Aorta (tissue), 5 donors: ENCODE measurements at regions not wholly inside any gene's neighbourhood (a gene's known extent, or its start where the extent isn't known, plus 50 kb on each side); places are given as distances from the start of the nearest gene placed in this dataset.

Experiments used
- ATAC-seq: fragments of 200-7000 bp; cut with Tn5 transposase; one replicate; pipeline ENCODE4 v1.9.1; 2022; ENCODE audit warnings: moderate library complexity; ENCODE audit not compliant: low FRiP score
- DNase-seq, 2 donors: peaks; one replicate each; pipeline ENCODE4 v3.0.0-alpha.2; 2020
- H3K27ac ChIP-seq, 2 donors: one replicate each; pipeline ENCODE4 v1.5.1; 2013; ENCODE audit warnings: low read length in 2 of 2, mild to moderate bottlenecking in 2 of 2, moderate library complexity in 2 of 2, control low read depth in 1 of 2, inconsistent platforms in 1 of 2, low read depth in 1 of 2
- H3K27me3 ChIP-seq, 2 donors: one replicate each; pipeline ENCODE4 v1.6.1; 2013; ENCODE audit warnings: control low read depth in 1 of 2, low read length in 1 of 2, mild to moderate bottlenecking in 1 of 2, moderate library complexity in 1 of 2; ENCODE audit not compliant: insufficient read depth in 2 of 2, control insufficient read depth in 1 of 2
- H3K36me3 ChIP-seq, 2 donors: one replicate each; pipeline ENCODE4 v1.6.1; 2013; ENCODE audit warnings: control low read depth in 1 of 2, low read length in 1 of 2, mild to moderate bottlenecking in 1 of 2; ENCODE audit not compliant: insufficient read depth in 2 of 2, control insufficient read depth in 1 of 2
- H3K4me1 ChIP-seq, 2 donors: one replicate each; pipeline ENCODE4 v1.6.1; 2013; ENCODE audit warnings: low read length in 2 of 2, control low read depth in 1 of 2, mild to moderate bottlenecking in 1 of 2, moderate library complexity in 1 of 2; ENCODE audit not compliant: insufficient read depth in 2 of 2, control insufficient read depth in 1 of 2
- H3K4me3 ChIP-seq, 2 donors: one replicate each; pipeline ENCODE4 v1.5.1; 2013; ENCODE audit warnings: low read length in 2 of 2, control low read depth in 1 of 2, mild to moderate bottlenecking in 1 of 2
- H3K9me3 ChIP-seq: one replicate; pipeline ENCODE4 v1.6.1; 2013; ENCODE audit warnings: mild to moderate bottlenecking, low read length; ENCODE audit not compliant: control insufficient read depth
- WGBS, 2 donors: extraction: QIAGEN DNeasy Blood & Tissue Kit; methylation state at CpG; one replicate each; pipeline ENCODE4 v1.1.7; 2013; 5-methylcytosine and 5-hydroxymethylcytosine counted together
- intact Hi-C, 2 donors: fragments of 100-400 bp; cut with DNase I; formaldehyde crosslinking; loops; one replicate each; pipeline versions ENCODE4 v1.14.2 to v1.15.0; 2022
- donor health status: healthy with polysubstance abuse.
- donor health status: Bipolar disorder and iron deficiency.
- donor health status: DM: no; HTN: no; CAD: no.
- donor health status: DM: no; HTN: no; CAD: no.
- donor health status: DM: yes; HTN: yes; CAD: no.

GRCh38 chr20:56796345-56796744 is 167.2 kb downstream of the TFAP2C start:
- Histone ChIP-seq H3K27me3 (no peaks in the 10 kb centered on the region), H3K36me3 (no peaks in the 10 kb centered on the region), H3K27ac (no peak overlapping the region), H3K4me3 (no peak overlapping the region), H3K4me1 (no peaks in the 10 kb centered on the region), H3K9me3 (peaks cover 5% of the 10 kb centered on the region)
- DNase-seq (no peak), ATAC-seq (no peak)
- intact Hi-C loops, result no loop called here
- WGBS, 2 donors, result 73 to 76% methylated on average over 3 of the region's 3 CpGs

- Histone ChIP-seq H3K4me1 (no peaks in the 10 kb centered on the region), H3K27ac (no peak overlapping the region), H3K36me3 (no peaks in the 10 kb centered on the region), H3K27me3 (no peaks in the 10 kb centered on the region), H3K4me3 (no peak overlapping the region), H3K9me3 (peaks cover 5% of the 10 kb centered on the region)
- no peak for DNase-seq
- WGBS, 2 donors, result 65 to 71% methylated on average over 2 of the region's 2 CpGs
- ATAC-seq, result no peak
- intact Hi-C loops, result no loop called here
Observed at GRCh38 chr20:56797023-56797422, 167.9 kb downstream of the TFAP2C start.

GRCh38 chr20:56798634-56799033 is 169.5 kb downstream of the TFAP2C start:
- H3K4me3 ChIP-seq, result no peak overlapping the region
- H3K27me3 ChIP-seq, result no peaks in the 10 kb centered on the region
- no peaks in the 10 kb centered on the region for H3K4me1 ChIP-seq
- H3K36me3 ChIP-seq, result no peaks in the 10 kb centered on the region
- ATAC-seq, result no peak
- 53 to 66% methylated on average over 1 of the region's 1 CpG for WGBS, 2 donors
- no peak for DNase-seq
- no peak overlapping the region for H3K27ac ChIP-seq
- intact Hi-C loops, result no loop called here
- H3K9me3 ChIP-seq, result peaks cover 3% of the 10 kb centered on the region

- no peak for DNase-seq
- H3K27me3 ChIP-seq, result no peaks in the 10 kb centered on the region
- WGBS, 2 donors, result 93 to 96% methylated on average over 2 of the region's 2 CpGs
- intact Hi-C loops, result no loop called here
- H3K9me3 ChIP-seq, result peaks cover 3% of the 10 kb centered on the region
- no peak overlapping the region for H3K27ac ChIP-seq
- H3K36me3 ChIP-seq, result no peaks in the 10 kb centered on the region
- H3K4me1 ChIP-seq, result no peaks in the 10 kb centered on the region
- no peak overlapping the region for H3K4me3 ChIP-seq
- ATAC-seq, result no peak
Observed at GRCh38 chr20:56799187-56799586, 170.1 kb downstream of the TFAP2C start.

- H3K4me3 ChIP-seq, result no peak overlapping the region
- DNase-seq (no peak), ATAC-seq (no peak)
- H3K9me3 ChIP-seq, result peaks cover 2% of the 10 kb centered on the region
- H3K4me1 ChIP-seq, result no peaks in the 10 kb centered on the region
- H3K36me3 ChIP-seq, result no peaks in the 10 kb centered on the region
- 30 to 31% methylated on average over 4 of the region's 4 CpGs for WGBS, 2 donors
- H3K27ac ChIP-seq, result no peak overlapping the region
- intact Hi-C loops, result no loop called here
- H3K27me3 ChIP-seq, result no peaks in the 10 kb centered on the region
Observed at GRCh38 chr20:56800088-56800487, 171.0 kb downstream of the TFAP2C start.

GRCh38 chr20:56801971-56802755 is 173.1 kb downstream of the TFAP2C start:
- Histone ChIP-seq H3K27me3 (no peaks in the 10 kb centered on the region), H3K4me3 (no peak overlapping the region), H3K27ac (no peak overlapping the region), H3K36me3 (no peaks in the 10 kb centered on the region), H3K4me1 (no peaks in the 10 kb centered on the region), H3K9me3 (peaks cover 2% of the 10 kb centered on the region)
- 35 to 40% methylated on average over 19 of the region's 19 CpGs for WGBS, 2 donors
- DNase-seq (no peak), ATAC-seq (no peak)
- intact Hi-C loops, result no loop called here

GRCh38 chr20:56802805-56803204 is 173.7 kb downstream of the TFAP2C start:
- H3K27me3 ChIP-seq, result no peaks in the 10 kb centered on the region
- H3K36me3 ChIP-seq, result no peaks in the 10 kb centered on the region
- H3K9me3 ChIP-seq, result peaks cover 2% of the 10 kb centered on the region
- H3K27ac ChIP-seq, result no peak overlapping the region
- intact Hi-C loops, result no loop called here
- ATAC-seq (no peak), DNase-seq (no peak)
- H3K4me1 ChIP-seq, result no peaks in the 10 kb centered on the region
- no peak overlapping the region for H3K4me3 ChIP-seq
- WGBS, 2 donors, result 56 to 75% methylated on average over 20 of the region's 20 CpGs

GRCh38 chr20:56805313-56805712 is 176.2 kb downstream of the TFAP2C start:
- H3K27me3 ChIP-seq, result no peaks in the 10 kb centered on the region
- DNase-seq, result no peak
- 65 to 76% methylated on average over 4 of the region's 4 CpGs for WGBS, 2 donors

GRCh38 chr20:56805966-56806365 is 176.9 kb downstream of the TFAP2C start:
- H3K27me3 ChIP-seq, result no peaks in the 10 kb centered on the region
- H3K4me1 ChIP-seq, result no peaks in the 10 kb centered on the region
- intact Hi-C loops, result no loop called here
- ATAC-seq, result no peak
- no peak overlapping the region for H3K4me3 ChIP-seq
- H3K27ac ChIP-seq, result no peak overlapping the region
- WGBS, 2 donors, result 85 to 92% methylated on average over 8 to 9 of the region's 9 CpGs
- no peak for DNase-seq
- H3K9me3 ChIP-seq, result no peaks in the 10 kb centered on the region
- H3K36me3 ChIP-seq, result no peaks in the 10 kb centered on the region

More at GRCh38 chr20:56805313-56805712, 176.2 kb downstream of the TFAP2C start:
- H3K4me3 ChIP-seq, result no peak overlapping the region
- H3K27ac ChIP-seq, result no peak overlapping the region
- no peaks in the 10 kb centered on the region for H3K4me1 ChIP-seq
- no peaks in the 10 kb centered on the region for H3K9me3 ChIP-seq
- intact Hi-C loops, result no loop called here
- no peak for ATAC-seq
- H3K36me3 ChIP-seq, result no peaks in the 10 kb centered on the region
